Ovary (tissue), 7 donors: ENCODE measurements at regions not wholly inside any gene's neighbourhood (a gene's known extent, or its start where the extent isn't known, plus 50 kb on each side); places are given as distances from the start of the nearest gene placed in this dataset.

Source experiments
- DNase-seq, 5 donors: peaks; one replicate each; pipeline ENCODE4 v3.0.0-alpha.2; 2019 to 2020
- H3K27ac ChIP-seq, 2 donors: fragments of 200-600 bp; one replicate each; pipeline versions ENCODE4 v1.5.1 to v1.8.0; 2019 to 2022
- H3K27me3 ChIP-seq: fragments of 200-600 bp; one replicate; pipeline ENCODE4 v1.8.0; 2022
- H3K36me3 ChIP-seq: fragments of 200-600 bp; sonication (generic); one replicate; pipeline ENCODE4 v1.5.1; 2019
- H3K4me1 ChIP-seq: one replicate; pipeline ENCODE4 v1.8.1; 2013; ENCODE audit warnings: mild to moderate bottlenecking, moderate library complexity; ENCODE audit not compliant: insufficient read depth
- H3K4me3 ChIP-seq: fragments of 200-600 bp; sonication (generic); one replicate; pipeline ENCODE4 v1.5.1; 2017
- H3K9me3 ChIP-seq, 2 donors: fragments of 200-600 bp in 1 of 2; sonication (generic) in 1 of 2; one replicate each; pipeline versions ENCODE4 v1.5.1 to v1.8.1; 2013 to 2019; ENCODE audit warnings: mild to moderate bottlenecking in 1 of 2, moderate library complexity in 1 of 2
- CTCF ChIP-seq, 3 donors: fragments of 450-650 bp in 2 of 3; fragments of 200-600 bp in 1 of 3; IDR thresholded peaks; one replicate each; pipeline versions ENCODE4 v1.5.1 to v1.8.0; 2016 to 2022; ENCODE audit warnings: antibody characterized with exemption in 3 of 3, mild to moderate bottlenecking in 1 of 3
- EP300 ChIP-seq: sonication (generic); formaldehyde crosslinking; IDR thresholded peaks from one replicate; pipeline ENCODE4 v1.6.1; 2017; ENCODE audit warnings: antibody characterized with exemption
- POLR2A ChIP-seq: fragments of 450-650 bp; IDR thresholded peaks from one replicate; pipeline ENCODE4 v1.6.1; 2017; ENCODE audit warnings: antibody characterized with exemption, mild to moderate bottlenecking, moderate library complexity
- WGBS, 3 donors: extraction: QIAGEN DNeasy Blood & Tissue Kit in 1 of 3; methylation state at CpG; one replicate each; pipeline versions ENCODE4 v1.1.5 to v1.1.7; 2013 to 2017; 5-methylcytosine and 5-hydroxymethylcytosine counted together
- intact Hi-C, 4 donors: fragments of 100-400 bp; cut with DNase I; formaldehyde crosslinking; loops; one replicate each; pipeline versions ENCODE4 v1.11.0 to v1.15.1; 2022 to 2023
- donor health status: DM: no; HTN: no; CAD: no; lungs with moderate emphysema.
- donor health status: DM: no; HTN: no; CAD: no.
- donor health status: Bipolar disorder and iron deficiency.
- donor health status: DM: no; HTN: no; CAD: no.
- donor health status: DM: yes; HTN: yes; CAD: no.

DNA sequence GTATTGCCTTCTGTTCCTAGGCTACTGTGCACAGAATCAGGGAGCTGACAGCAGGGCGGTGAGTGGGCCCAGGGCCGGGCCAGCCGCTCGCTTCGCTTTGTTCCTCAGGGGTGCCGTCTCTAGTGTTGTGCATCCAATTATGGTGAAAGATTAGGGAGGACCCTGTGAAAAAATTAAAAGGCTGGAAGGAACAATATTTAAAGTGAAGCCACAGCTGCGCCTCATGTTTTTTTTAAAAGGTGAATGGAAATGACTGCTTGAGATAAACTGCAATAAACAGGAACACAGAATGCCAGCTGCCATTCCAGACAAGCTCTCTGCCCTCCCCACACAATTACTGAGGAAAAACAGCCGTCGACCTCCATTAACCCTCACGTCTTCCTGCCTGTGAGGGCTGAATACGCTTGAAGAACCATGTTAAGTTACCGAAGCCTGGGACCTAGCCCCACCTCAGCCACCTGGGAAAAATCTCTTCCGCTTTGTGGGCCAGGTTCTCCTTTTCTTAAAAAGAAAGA lies 132.0 kb upstream of the IL12A start:
- WGBS, 3 donors, result 34 to 55% (median 39%) methylated on average over 13 of the region's 13 CpGs
- Histone ChIP-seq H3K36me3 (no peaks in the 10 kb centered on the region), H3K4me1 (peaks cover 1% of the 10 kb centered on the region), H3K9me3 (no peaks in the 10 kb centered on the region), H3K27me3 (no peaks in the 10 kb centered on the region), H3K4me3 (no peak overlapping the region), H3K27ac (no peak overlapping the region)
- TF ChIP-seq POLR2A (no peak), EP300 (no peak)
- no peak for DNase-seq
- intact Hi-C loops, result no loop called here

DNA sequence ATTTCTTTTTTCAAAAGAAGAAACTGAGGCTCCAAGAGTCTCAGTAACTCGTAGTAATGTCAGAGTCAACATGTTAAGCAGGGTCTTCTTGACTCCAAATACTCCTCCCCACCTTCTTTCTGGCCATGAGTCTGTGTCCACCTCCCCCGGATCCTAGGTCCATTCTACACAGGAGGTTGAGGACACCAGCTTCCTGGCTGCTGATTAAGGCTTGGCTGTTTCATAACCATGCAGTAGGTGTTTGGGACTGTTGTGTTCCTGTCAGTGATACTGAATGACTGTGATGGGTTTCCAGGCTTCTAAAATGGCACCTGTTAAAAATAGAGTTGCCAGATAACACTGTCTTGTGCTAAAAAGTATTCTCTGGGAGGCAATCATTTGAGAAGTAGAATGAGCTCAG lies 130.8 kb upstream of the IL12A start:
- DNase-seq, result no peak
- Histone ChIP-seq H3K27ac (no peak overlapping the region), H3K9me3 (no peaks in the 10 kb centered on the region), H3K4me1 (peaks cover 1% of the 10 kb centered on the region), H3K4me3 (no peak overlapping the region), H3K36me3 (no peaks in the 10 kb centered on the region), H3K27me3 (no peaks in the 10 kb centered on the region)
- intact Hi-C loops, result no loop called here
- WGBS, 3 donors, result 84 to 90% (median 85%) methylated on average over 2 of the region's 2 CpGs
- TF ChIP-seq POLR2A, result no peak
- no peak for TF ChIP-seq CTCF (IDR thresholded peaks at IDR 0.05)

DNA sequence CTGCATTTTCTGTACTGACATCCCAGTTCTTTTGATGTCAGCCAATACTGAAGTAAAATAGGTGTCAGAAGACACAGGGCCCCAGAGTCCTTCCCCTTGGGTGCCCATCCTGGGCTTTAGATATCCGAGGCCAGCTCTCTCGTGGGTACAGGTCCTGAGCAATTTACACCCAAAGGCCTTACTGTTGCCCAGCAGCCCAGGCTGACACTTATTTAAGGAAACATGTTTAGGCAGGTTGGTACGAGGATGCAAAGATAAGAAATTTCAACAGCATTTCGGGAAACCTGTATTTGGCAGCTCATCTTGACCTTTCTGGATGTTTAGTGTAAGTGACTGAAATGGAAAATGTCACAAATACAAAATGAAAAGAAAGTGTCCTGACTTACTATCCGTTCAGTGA lies 130.0 kb upstream of the IL12A start:
- WGBS, 3 donors, result 91 to 95% (median 93%) methylated on average over 5 of the region's 5 CpGs
- Histone ChIP-seq H3K27me3 (no peaks in the 10 kb centered on the region), H3K36me3 (no peaks in the 10 kb centered on the region), H3K4me3 (no peak overlapping the region), H3K4me1 (peaks cover 1% of the 10 kb centered on the region), H3K9me3 (no peaks in the 10 kb centered on the region), H3K27ac (no peak overlapping the region)
- intact Hi-C loops, result no loop called here
- TF ChIP-seq CTCF (IDR thresholded peaks at IDR 0.05), result no peak
- no peak for TF ChIP-seq POLR2A
- TF ChIP-seq EP300, result no peak
- DNase-seq, result no peak

DNA sequence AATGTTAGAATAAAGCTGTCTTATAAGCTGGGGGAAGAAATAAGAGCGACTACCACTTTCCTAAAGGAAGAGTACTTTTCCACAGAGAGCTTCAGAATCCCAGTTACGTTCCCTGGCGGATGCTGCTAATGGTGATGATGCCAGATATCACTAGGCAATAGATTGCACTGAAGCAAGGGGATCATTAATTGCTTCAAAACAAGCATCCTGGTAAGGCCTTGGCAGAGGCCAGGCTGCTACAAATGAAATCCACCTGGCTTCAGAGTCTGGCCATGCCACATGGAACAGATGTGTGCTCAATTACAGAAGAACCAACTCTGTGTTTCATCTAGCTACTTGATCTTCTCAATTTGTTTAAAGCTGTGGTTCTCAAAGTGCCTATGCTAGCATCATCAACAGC lies 129.2 kb upstream of the IL12A start:
- no peak overlapping the region for H3K27ac ChIP-seq
- peaks cover 1% of the 10 kb centered on the region for H3K4me1 ChIP-seq
- DNase-seq, result no peak
- no peak for TF ChIP-seq POLR2A
- no peak for TF ChIP-seq CTCF (IDR thresholded peaks at IDR 0.05)
- no peak for TF ChIP-seq EP300
- no peaks in the 10 kb centered on the region for H3K36me3 ChIP-seq
- no peaks in the 10 kb centered on the region for H3K27me3 ChIP-seq
- no peak overlapping the region for H3K4me3 ChIP-seq
- intact Hi-C loops, result no loop called here
- WGBS, 3 donors, result 93 to 97% (median 94%) methylated on average over 3 of the region's 3 CpGs
- no peaks in the 10 kb centered on the region for H3K9me3 ChIP-seq

DNA sequence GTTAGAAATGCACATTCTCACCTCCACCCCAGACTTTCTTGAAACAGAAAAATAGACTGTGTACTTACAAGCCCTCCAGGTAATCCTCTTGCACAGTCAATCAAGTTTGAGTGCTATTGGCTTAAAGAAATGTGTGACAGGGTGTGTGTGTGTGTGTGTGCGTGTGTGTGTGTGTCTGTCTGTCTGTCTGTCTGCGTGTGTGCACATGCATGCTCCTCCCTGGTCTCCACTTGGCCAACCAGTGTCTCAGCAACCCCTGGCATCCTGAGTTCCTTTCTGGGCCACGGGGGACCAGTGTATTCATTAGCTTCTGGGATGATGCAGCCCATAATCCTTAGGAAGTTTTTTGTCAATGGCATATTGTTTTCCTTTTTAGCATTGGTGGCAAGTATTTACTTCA lies 128.8 kb upstream of the IL12A start:
- intact Hi-C loops, result no loop called here
- Histone ChIP-seq H3K9me3 (no peaks in the 10 kb centered on the region), H3K27ac (no peak overlapping the region), H3K27me3 (no peaks in the 10 kb centered on the region), H3K4me3 (no peak overlapping the region), H3K36me3 (no peaks in the 10 kb centered on the region), H3K4me1 (peaks cover 1% of the 10 kb centered on the region)
- DNase-seq, result no peak
- no peak for TF ChIP-seq EP300
- no peak for TF ChIP-seq CTCF (IDR thresholded peaks at IDR 0.05)
- WGBS, 3 donors, result 65 to 82% (median 77%) methylated on average over 3 of the region's 3 CpGs
